Hepatocyte (in vitro differentiated cells): ENCODE measurements at regions not wholly inside any gene's neighbourhood (a gene's known extent, or its start where the extent isn't known, plus 50 kb on each side); places are given as distances from the start of the nearest gene placed in this dataset.

ENCODE experiments used
- DNase-seq: peaks from one replicate; pipeline ENCODE4 v3.0.0-alpha.2; 2016; ENCODE audit warnings: low spot score
- H2AFZ ChIP-seq: fragments of 200-600 bp; sonication (generic); 2 replicates; pipeline ENCODE4 v1.6.0; 2016; ENCODE audit warnings: antibody characterized with exemption, mild to moderate bottlenecking
- H3K27ac ChIP-seq: fragments of 200-600 bp; sonication (generic); 2 replicates; pipeline ENCODE4 v1.5.1; 2016; ENCODE audit warnings: mild to moderate bottlenecking
- H3K27me3 ChIP-seq: fragments of 200-600 bp; sonication (generic); 2 replicates; pipeline ENCODE4 v1.6.1; 2016
- H3K36me3 ChIP-seq: fragments of 200-600 bp; sonication (generic); replicated peaks from 2 replicates; pipeline ENCODE4 v1.5.1; 2016; ENCODE audit warnings: low read depth; ENCODE audit not compliant: insufficient read depth
- H3K4me1 ChIP-seq: fragments of 200-600 bp; sonication (generic); 2 replicates; pipeline ENCODE4 v1.5.1; 2016; ENCODE audit warnings: mild to moderate bottlenecking, moderate library complexity; ENCODE audit not compliant: insufficient read depth
- H3K4me2 ChIP-seq: fragments of 200-600 bp; sonication (generic); 2 replicates; pipeline ENCODE4 v1.6.0; 2016
- H3K4me3 ChIP-seq: fragments of 200-600 bp; sonication (generic); 2 replicates; pipeline ENCODE4 v1.5.1; 2016; ENCODE audit warnings: mild to moderate bottlenecking
- H3K79me2 ChIP-seq: fragments of 200-600 bp; sonication (generic); 2 replicates; pipeline ENCODE4 v1.6.0; 2017; ENCODE audit warnings: mild to moderate bottlenecking
- H3K9me2 ChIP-seq: fragments of 200-600 bp; sonication (generic); replicated peaks from 2 replicates; pipeline ENCODE4 v1.6.0; 2017; ENCODE audit warnings: mild to moderate bottlenecking; ENCODE audit not compliant: insufficient read depth
- H3K9me3 ChIP-seq: fragments of 200-600 bp; sonication (generic); 2 replicates; pipeline ENCODE4 v1.5.1; 2016; ENCODE audit warnings: low read depth, mild to moderate bottlenecking
- H4K20me1 ChIP-seq: fragments of 200-600 bp; sonication (generic); 2 replicates; pipeline ENCODE4 v1.6.0; 2016; ENCODE audit warnings: mild to moderate bottlenecking; ENCODE audit not compliant: insufficient read depth, poor library complexity, severe bottlenecking
- EZH2 ChIP-seq: fragments of 200-600 bp; sonication (generic); IDR thresholded peaks from 2 replicates; pipeline ENCODE4 v1.6.1; 2016; ENCODE audit warnings: antibody characterized with exemption, mild to moderate bottlenecking, borderline replicate concordance
- EZH2phosphoT487 ChIP-seq: fragments of 200-600 bp; sonication (generic); IDR thresholded peaks from one replicate; pipeline ENCODE4 v1.6.1; 2018; ENCODE audit warnings: antibody characterized with exemption, mild to moderate bottlenecking, low read depth, moderate library complexity; ENCODE audit not compliant: unreplicated experiment, severe bottlenecking
- WGBS: methylation state at CpG from one replicate; pipeline ENCODE4 v1.1.6; 2016; ENCODE audit warnings: low lambda C conversion rate; ENCODE audit errors: missing lambda C conversion rate; 5-methylcytosine and 5-hydroxymethylcytosine counted together
- TF ChIP-seq, protein P1 (sequence below): fragments of 200-600 bp; sonication (generic); IDR thresholded peaks from 2 replicates; pipeline ENCODE4 v1.5.1; 2016; ENCODE audit warnings: antibody characterized with exemption, mild to moderate bottlenecking; ENCODE audit not compliant: poor library complexity

DNA sequence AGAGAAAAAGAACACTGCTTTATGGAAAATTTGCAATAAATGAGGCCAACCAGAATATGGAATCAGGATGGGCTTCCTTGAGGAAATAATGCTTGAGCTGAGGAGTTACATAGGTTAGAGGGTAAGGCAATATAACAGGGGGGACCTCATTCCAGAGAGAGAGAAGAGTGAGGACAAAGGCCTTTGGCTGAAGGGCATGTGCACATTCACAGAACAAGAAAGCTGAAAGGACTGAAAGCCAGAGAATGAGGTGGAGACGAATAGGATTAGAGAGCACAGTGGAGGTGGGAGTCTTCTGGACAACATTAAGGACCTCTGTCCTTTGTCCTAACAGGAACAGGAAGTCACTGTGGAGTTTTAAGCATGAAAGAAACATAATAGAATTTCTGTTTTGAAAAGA, 60.7 kb upstream of the MROH9 start:
- Histone ChIP-seq H2AFZ (peak overlapping the region; percentile 11), H3K27me3 (no peaks in the 10 kb centered on the region), H3K4me2 (no peak overlapping the region), H3K4me1 (peaks cover 7% of the 10 kb centered on the region), H3K79me2 (no peaks in the 10 kb centered on the region), H3K9me2 (no peaks in the 10 kb centered on the region), H4K20me1 (no peaks in the 10 kb centered on the region), H3K36me3 (no peaks in the 10 kb centered on the region), H3K4me3 (no peak overlapping the region), H3K9me3 (no peaks in the 10 kb centered on the region), H3K27ac (peak overlapping the region; percentile 8)
- no peak for TF ChIP-seq EZH2
- TF ChIP-seq EZH2phosphoT487 = no peak
- TF ChIP-seq, protein P1, sequence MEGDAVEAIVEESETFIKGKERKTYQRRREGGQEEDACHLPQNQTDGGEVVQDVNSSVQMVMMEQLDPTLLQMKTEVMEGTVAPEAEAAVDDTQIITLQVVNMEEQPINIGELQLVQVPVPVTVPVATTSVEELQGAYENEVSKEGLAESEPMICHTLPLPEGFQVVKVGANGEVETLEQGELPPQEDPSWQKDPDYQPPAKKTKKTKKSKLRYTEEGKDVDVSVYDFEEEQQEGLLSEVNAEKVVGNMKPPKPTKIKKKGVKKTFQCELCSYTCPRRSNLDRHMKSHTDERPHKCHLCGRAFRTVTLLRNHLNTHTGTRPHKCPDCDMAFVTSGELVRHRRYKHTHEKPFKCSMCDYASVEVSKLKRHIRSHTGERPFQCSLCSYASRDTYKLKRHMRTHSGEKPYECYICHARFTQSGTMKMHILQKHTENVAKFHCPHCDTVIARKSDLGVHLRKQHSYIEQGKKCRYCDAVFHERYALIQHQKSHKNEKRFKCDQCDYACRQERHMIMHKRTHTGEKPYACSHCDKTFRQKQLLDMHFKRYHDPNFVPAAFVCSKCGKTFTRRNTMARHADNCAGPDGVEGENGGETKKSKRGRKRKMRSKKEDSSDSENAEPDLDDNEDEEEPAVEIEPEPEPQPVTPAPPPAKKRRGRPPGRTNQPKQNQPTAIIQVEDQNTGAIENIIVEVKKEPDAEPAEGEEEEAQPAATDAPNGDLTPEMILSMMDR = no peak
- no peak for DNase-seq
- 65% methylated on average over 1 of the region's 1 CpG for WGBS

GRCh38 chr1:170881268-170882265, 53.8 kb upstream of the MROH9 start:
- H3K4me1 ChIP-seq = no peaks in the 10 kb centered on the region
- no peaks in the 10 kb centered on the region for H3K9me3 ChIP-seq
- H3K4me3 ChIP-seq = no peak overlapping the region
- H3K27me3 ChIP-seq = no peaks in the 10 kb centered on the region
- 30% methylated on average over 5 of the region's 5 CpGs for WGBS
- peak overlapping the region; percentile 1 for H2AFZ ChIP-seq
- H3K9me2 ChIP-seq = no peaks in the 10 kb centered on the region
- DNase-seq = peak; percentile 24
- H3K27ac ChIP-seq = no peak overlapping the region
- no peak for TF ChIP-seq EZH2phosphoT487
- no peak for TF ChIP-seq EZH2
- TF ChIP-seq, protein P1 = peak; percentile 69
- H3K36me3 ChIP-seq = no peaks in the 10 kb centered on the region
- H3K4me2 ChIP-seq = peak overlapping the region; percentile 36
- H3K79me2 ChIP-seq = no peaks in the 10 kb centered on the region
- no peaks in the 10 kb centered on the region for H4K20me1 ChIP-seq
